Vagina (tissue), 2 donors: ENCODE measurements at regions not wholly inside any gene's neighbourhood (a gene's known extent, or its start where the extent isn't known, plus 50 kb on each side); places are given as distances from the start of the nearest gene placed in this dataset.

Experiments
- DNase-seq, 2 donors: peaks; one replicate each; pipeline ENCODE4 v3.0.0-alpha.2; 2017; ENCODE audit errors: extremely low spot score in 2 of 2
- H3K27ac ChIP-seq: fragments of 200-600 bp; sonication (generic); one replicate; pipeline ENCODE4 v1.5.1; 2019
- H3K27me3 ChIP-seq: fragments of 200-600 bp; sonication (generic); one replicate; pipeline ENCODE4 v1.5.1; 2019
- H3K36me3 ChIP-seq, 2 donors: fragments of 200-600 bp; sonication (generic); one replicate each; pipeline ENCODE4 v1.5.1; 2017 to 2019
- H3K4me1 ChIP-seq: fragments of 200-600 bp; sonication (generic); one replicate; pipeline ENCODE4 v1.5.1; 2019
- H3K4me3 ChIP-seq, 2 donors: fragments of 200-600 bp; sonication (generic); 1 replicate in 1 of 2; 2 replicates in 1 of 2; pipeline ENCODE4 v1.5.1; 2016 to 2019
- H3K9me3 ChIP-seq: fragments of 200-600 bp; sonication (generic); one replicate; pipeline ENCODE4 v1.5.1; 2019
- POLR2A ChIP-seq, 2 donors: fragments of 450-650 bp; IDR thresholded peaks; one replicate each; pipeline ENCODE4 v1.6.1; 2017; ENCODE audit warnings: antibody characterized with exemption in 2 of 2, mild to moderate bottlenecking in 2 of 2, moderate library complexity in 2 of 2
- POLR2AphosphoS5 ChIP-seq, 2 donors: sonication (generic); formaldehyde crosslinking; IDR thresholded peaks; one replicate each; pipeline ENCODE4 v1.9.0; 2017; ENCODE audit warnings: antibody characterized with exemption in 2 of 2, mild to moderate bottlenecking in 2 of 2, low read depth in 1 of 2; ENCODE audit not compliant: insufficient read depth in 1 of 2
- intact Hi-C: fragments of 100-400 bp; cut with DNase I; formaldehyde crosslinking; loops from one replicate; pipeline ENCODE4 v1.15.1; 2023
- TF ChIP-seq, protein P1 (sequence below), 3 experiments: fragments of 450-650 bp in 2 of 3; fragments of 200-600 bp in 1 of 3; sonication (generic) in 1 of 3; IDR thresholded peaks; one replicate each; pipeline ENCODE4 v1.5.1; 2017 to 2019; ENCODE audit warnings: antibody characterized with exemption in 3 of 3, mild to moderate bottlenecking in 2 of 3, moderate library complexity in 2 of 3

- TF ChIP-seq POLR2A (IDR thresholded peaks at IDR 0.05) (peak in 1 of 2 donors; percentile 48), POLR2AphosphoS5 (IDR thresholded peaks at IDR 0.05; ENCODE audit: insufficient read depth in 1 of 2, low read depth in 1 of 2) (peak; percentile 76 to 88)
- TF ChIP-seq, protein P1, sequence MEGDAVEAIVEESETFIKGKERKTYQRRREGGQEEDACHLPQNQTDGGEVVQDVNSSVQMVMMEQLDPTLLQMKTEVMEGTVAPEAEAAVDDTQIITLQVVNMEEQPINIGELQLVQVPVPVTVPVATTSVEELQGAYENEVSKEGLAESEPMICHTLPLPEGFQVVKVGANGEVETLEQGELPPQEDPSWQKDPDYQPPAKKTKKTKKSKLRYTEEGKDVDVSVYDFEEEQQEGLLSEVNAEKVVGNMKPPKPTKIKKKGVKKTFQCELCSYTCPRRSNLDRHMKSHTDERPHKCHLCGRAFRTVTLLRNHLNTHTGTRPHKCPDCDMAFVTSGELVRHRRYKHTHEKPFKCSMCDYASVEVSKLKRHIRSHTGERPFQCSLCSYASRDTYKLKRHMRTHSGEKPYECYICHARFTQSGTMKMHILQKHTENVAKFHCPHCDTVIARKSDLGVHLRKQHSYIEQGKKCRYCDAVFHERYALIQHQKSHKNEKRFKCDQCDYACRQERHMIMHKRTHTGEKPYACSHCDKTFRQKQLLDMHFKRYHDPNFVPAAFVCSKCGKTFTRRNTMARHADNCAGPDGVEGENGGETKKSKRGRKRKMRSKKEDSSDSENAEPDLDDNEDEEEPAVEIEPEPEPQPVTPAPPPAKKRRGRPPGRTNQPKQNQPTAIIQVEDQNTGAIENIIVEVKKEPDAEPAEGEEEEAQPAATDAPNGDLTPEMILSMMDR (IDR thresholded peaks at IDR 0.05), result peak in 1 of 3 experiments; percentile 16
- Histone ChIP-seq H3K27ac (peak overlapping the region; percentile 92), H3K4me3 (peak overlapping the region; percentile 60 to 74), H3K36me3 (no peaks in the 10 kb centered on the region), H3K4me1 (peaks cover 43% of the 10 kb centered on the region), H3K27me3 (no peaks in the 10 kb centered on the region), H3K9me3 (no peaks in the 10 kb centered on the region)
- peak in 1 of 2 donors; percentile 96 for DNase-seq
- intact Hi-C loops, result loop anchor here (5.0 kb wide), 2 partner anchors 94 to 159 kb away; no protein-coding TSS in a partner anchor
Measured at GRCh38 chr10:31603235-31604087, 284.4 kb downstream of the ZEB1 start.

GRCh38 chr10:31602541-31603234 is 283.7 kb downstream of the ZEB1 start:
- no peaks in the 10 kb centered on the region for H3K27me3 ChIP-seq
- peak in 1 of 2 donors; percentile 95 for DNase-seq
- TF ChIP-seq, protein P1 (IDR thresholded peaks at IDR 0.05), result no peak
- TF ChIP-seq POLR2AphosphoS5 (IDR thresholded peaks at IDR 0.05; ENCODE audit: insufficient read depth in 1 of 2, low read depth in 1 of 2), result peak; percentile 51 to 64
- peak overlapping the region; percentile 92 for H3K27ac ChIP-seq
- intact Hi-C loops, result loop anchor here (5.0 kb wide), 2 partner anchors 95 to 160 kb away; no protein-coding TSS in a partner anchor
- H3K4me3 ChIP-seq, result peak overlapping the region; percentile 60 to 74
- H3K4me1 ChIP-seq, result peaks cover 43% of the 10 kb centered on the region
- H3K36me3 ChIP-seq, result no peaks in the 10 kb centered on the region
- H3K9me3 ChIP-seq, result no peaks in the 10 kb centered on the region

DNA sequence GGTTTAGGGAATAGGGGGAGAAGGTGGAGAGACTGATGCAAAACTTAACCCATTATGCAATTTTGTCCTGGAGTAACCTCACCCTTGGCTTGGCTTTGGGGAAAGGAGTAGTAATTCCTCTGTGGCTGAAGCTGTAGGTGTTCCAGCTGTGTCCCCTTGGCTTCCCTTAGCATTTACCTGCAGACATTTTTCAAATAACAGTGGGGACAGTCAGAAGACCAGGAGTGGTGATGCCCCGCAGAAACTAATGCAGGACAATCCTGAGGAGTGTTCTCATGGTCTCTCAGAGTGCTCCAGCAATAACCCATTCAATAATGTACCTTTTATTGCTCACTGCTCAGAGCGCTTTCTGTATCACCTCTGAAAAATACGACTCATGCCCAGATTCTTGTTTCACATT is 282.1 kb downstream of the ZEB1 start:
- Histone ChIP-seq H3K27me3 (no peaks in the 10 kb centered on the region), H3K4me1 (peaks cover 36% of the 10 kb centered on the region), H3K27ac (no peak overlapping the region), H3K36me3 (no peaks in the 10 kb centered on the region), H3K4me3 (no peak overlapping the region), H3K9me3 (no peaks in the 10 kb centered on the region)
- peak in 1 of 2 donors; percentile 78 for DNase-seq
- TF ChIP-seq, protein P1 (IDR thresholded peaks at IDR 0.05), result no peak
- TF ChIP-seq POLR2A (IDR thresholded peaks at IDR 0.05) (no peak), POLR2AphosphoS5 (IDR thresholded peaks at IDR 0.05; ENCODE audit: insufficient read depth in 1 of 2, low read depth in 1 of 2) (no peak)
- intact Hi-C loops, result loop anchor here (5.0 kb wide), 2 partner anchors 96 to 161 kb away; no protein-coding TSS in a partner anchor

DNA sequence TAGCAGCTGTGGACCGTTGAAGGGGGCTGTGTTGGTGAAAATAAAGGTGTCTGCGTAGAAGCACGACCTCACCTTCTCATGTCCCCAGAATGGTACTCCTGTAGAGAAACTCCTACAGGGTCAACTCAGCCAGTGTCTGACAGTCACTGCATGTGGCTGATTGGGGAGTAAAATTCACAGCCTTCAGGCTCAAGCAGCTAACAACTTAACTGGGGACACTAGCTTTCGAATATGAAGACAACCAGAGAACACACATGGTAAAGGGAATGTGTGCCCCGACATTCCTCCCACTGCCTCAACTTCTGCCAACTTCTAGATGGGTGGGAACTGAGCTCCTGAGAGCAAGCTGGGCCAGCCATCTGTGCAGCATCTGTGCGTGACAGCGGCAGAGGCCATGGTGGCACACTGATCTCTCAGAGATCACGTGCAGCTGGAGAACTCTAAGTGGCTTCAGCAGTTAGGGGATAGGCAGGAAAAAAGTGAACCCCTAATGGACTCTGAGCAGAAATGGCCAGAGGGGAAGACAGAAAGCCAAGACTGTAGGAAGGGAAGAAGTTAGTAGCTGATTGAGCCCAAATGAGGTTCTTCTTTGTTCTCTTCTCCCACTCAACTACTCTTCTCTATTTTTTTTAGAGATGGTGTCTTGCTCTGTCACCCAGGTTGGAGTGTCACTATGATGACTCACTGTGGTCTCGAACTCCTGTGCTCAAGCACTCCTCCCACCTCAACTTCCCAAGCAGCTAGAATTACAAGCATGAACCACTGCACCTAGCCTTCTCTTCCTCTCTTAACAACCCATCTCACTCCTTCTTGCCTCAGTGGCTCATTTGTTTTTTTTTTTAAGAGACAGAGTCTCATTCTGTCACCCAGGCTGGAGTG is 280.8 kb downstream of the ZEB1 start:
- peak in 1 of 2 donors; percentile 80 for DNase-seq
- Histone ChIP-seq H3K9me3 (no peaks in the 10 kb centered on the region), H3K27ac (no peak overlapping the region), H3K27me3 (no peaks in the 10 kb centered on the region), H3K4me3 (no peak overlapping the region), H3K36me3 (no peaks in the 10 kb centered on the region), H3K4me1 (peaks cover 28% of the 10 kb centered on the region)
- TF ChIP-seq POLR2A (IDR thresholded peaks at IDR 0.05) (no peak), POLR2AphosphoS5 (IDR thresholded peaks at IDR 0.05; ENCODE audit: insufficient read depth in 1 of 2, low read depth in 1 of 2) (no peak)
- TF ChIP-seq, protein P1 (IDR thresholded peaks at IDR 0.05), result no peak
- intact Hi-C loops, result loop anchor here (5.0 kb wide), 2 partner anchors 97 to 162 kb away; no protein-coding TSS in a partner anchor
